GM21515 (cell line): ENCODE measurements at regions not wholly inside any gene's neighbourhood (a gene's known extent, or its start where the extent isn't known, plus 50 kb on each side); places are given as distances from the start of the nearest gene placed in this dataset.

ENCODE experiments used
- ATAC-seq: cut with Tn5 transposase; IDR thresholded peaks from one replicate; pipeline ENCODE4 v1.9.1; 2021; ENCODE audit not compliant: unreplicated experiment

DNA sequence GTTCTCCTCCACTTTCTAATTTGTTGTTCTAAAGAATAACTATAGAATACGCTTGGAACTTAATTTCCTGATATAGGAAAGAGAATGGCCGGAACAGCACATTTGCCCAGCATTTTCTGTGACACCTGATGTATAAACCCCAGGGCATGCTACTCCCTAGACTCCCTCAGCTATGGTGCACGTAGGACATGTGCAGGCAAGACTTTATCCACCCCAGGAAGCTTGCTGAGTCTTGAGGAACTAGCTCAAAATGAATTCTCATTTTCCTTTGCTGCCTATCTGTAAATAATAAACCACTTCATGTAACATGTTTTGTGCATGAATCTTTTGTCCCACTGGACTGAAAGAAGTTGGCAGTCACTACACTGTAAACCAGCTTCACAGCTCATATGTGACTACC is 535.8 kb upstream of the SLITRK1 start:
- ATAC-seq: no peak

DNA sequence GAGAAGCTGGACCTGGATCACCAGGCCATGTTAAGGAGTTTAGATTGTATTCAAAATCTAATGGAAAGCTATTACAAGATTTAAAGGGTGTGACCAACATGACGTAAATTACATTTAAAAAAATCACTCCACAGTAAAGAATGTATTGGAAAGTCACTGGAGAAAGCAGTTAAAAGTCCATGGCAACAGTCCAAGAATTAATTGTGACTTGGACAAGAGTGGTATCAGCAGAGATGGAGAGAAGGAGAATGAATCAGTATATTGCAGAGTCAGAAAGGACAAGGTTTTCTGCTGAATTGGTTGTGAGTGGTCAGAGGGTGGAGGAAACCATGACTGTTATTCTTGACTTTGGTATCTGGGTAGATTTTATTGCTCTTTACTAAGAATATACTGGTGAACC is 535.1 kb upstream of the SLITRK1 start:
- no peak for ATAC-seq

DNA sequence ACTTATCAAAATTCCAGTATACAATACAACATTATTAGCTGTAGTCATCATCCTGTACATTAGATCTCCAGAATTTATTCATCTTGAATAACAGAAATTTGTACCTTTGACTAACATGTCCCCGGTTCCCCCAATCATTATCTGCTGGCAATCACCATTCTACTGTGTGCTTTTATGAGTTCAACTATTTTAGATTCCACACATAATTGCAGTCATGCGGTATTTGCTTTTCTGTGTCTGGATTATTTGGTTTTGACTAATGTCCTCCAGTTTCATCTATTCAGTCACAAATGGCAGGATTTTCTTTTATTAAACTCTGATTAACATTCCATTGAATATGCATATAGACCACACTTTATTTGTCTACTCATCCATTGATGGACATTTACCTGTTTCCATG is 530.7 kb upstream of the SLITRK1 start:
- ATAC-seq: no peak

DNA sequence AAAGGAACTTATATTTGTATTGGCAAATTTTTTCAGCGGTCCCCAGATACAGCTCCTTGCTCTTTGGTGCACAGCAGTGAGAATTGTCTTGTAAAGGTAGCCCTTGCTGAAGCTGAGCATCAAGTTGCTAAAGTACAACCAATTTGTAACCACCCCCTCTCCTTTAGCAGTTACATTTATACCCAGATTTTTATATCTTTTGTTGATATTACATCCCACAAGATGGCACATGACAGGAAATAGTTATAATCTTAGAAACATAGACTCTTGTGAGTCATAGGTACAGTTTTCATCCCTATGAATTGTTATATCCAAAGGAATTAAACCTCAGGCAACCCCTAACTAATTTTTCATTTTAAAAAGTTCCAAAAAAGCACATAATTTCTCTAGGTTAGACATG is 523.0 kb upstream of the SLITRK1 start:
- ATAC-seq: no peak

GRCh38 chr13:84400706-84401105 is 518.4 kb upstream of the SLITRK1 start:
- ATAC-seq: no peak

DNA sequence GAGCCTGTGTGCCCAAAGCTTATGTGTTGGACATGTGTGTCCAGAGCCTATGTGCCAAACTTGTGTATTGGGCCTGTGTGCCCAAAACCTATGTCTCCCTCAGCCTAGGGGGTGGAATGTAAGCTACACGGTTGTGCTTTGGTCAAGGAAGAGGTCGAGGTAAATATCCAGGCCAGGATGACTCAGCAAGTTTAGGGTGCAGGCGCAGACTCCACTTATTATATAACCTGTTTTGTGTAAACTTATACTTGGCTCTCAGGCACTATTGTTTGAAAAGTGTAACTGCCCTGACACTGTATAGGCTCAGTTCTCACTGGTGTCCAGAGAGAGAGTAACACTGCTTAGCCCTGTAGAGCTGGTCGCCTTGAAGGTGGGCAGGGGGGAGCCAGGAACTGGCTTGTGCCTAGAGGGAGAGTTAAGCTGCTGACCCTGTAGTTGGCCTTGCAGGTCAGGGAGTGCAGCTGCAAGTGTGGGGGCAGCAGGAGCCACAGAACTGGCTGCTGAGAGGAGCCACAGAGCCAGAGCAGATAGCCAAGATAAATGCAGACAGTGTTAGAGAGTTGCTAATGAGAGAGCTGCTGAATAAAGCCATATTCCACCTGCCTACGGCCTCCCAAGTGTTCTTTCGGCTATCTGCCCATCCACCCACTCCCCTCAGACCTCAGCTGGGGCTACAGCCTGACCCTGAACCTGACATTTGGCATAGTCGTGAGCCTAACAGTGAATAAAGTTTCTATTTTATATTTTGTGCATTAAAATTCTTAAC is 517.2 kb upstream of the SLITRK1 start:
- no peak for ATAC-seq

DNA sequence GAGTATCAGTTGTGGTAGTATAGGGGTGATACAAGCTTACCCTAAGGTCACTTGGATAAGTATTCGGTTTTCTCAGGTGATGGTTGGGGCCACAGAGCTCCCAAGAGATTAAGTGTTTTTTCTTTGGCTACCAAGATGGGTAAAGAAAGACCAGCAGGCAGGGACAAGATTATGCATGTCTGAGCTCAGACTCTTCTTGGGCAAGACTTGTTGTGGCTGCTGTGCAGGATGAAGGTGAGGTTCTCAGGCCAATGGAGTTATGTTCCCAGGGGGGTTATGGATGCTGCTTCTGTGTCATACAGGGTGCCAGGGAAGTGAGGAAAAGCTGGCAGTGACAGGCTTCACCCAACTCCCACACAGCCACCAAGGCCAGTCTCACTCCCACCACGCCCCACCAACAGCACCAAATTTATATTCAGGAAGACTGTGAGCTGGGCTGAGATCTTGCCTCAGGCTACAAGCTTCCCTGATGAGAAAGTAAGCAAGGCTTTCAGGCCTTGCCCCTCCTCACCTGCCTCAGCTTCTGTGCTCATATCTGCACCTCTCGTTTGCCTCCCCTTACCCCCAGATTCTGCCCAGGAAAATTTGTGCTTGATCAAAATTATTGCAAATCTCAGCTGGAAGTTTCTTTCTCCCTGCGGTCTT is 511.8 kb upstream of the SLITRK1 start:
- no peak for ATAC-seq

DNA sequence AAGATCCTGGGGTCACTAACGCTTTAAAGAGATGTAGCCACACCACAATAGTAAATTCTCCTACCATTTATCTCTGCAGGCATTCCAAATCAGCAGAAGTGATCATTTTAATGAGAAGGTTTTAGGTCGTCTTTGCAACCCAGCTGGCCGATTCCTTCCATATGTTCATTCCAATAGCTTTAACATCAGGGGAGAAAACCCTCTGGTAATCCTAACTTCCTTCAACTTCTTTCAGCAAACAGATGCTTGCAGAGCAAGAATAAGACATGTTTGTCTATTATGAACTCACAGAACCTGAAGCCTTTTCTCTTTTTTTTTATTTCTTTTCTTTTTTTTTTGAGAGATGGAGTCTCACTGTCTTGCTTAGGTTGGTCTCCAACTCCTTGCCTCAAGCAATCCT is 498.6 kb upstream of the SLITRK1 start:
- no peak for ATAC-seq

DNA sequence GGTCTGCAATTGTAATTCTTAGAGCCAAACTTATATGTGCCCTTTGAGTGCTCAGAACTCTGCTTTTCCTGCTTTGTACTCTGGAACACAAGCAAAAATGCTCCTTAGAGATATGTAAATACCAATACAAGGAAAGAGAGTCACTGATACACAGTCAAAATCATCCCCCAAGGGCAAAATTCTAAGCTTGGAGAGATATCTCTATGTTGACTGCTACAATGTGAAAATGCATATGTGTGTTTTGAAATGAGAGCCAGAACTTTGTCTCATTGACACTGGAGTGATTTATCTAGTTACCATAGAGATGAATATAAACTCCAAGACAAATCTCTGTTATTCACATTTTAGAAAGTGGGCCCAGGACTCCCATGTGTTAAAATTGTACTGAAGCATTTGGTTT is 494.8 kb upstream of the SLITRK1 start:
- no peak for ATAC-seq

GRCh38 chr13:84366506-84366905 is 484.2 kb upstream of the SLITRK1 start:
- ATAC-seq: no peak

- no peak for ATAC-seq
These were observed 480.5 kb upstream of the SLITRK1 start for GRCh38 chr13:84362777-84363176.

GRCh38 chr13:84360822-84361221 is 478.5 kb upstream of the SLITRK1 start:
- ATAC-seq: no peak

GRCh38 chr13:84358601-84359000 is 476.3 kb upstream of the SLITRK1 start:
- no peak for ATAC-seq

DNA sequence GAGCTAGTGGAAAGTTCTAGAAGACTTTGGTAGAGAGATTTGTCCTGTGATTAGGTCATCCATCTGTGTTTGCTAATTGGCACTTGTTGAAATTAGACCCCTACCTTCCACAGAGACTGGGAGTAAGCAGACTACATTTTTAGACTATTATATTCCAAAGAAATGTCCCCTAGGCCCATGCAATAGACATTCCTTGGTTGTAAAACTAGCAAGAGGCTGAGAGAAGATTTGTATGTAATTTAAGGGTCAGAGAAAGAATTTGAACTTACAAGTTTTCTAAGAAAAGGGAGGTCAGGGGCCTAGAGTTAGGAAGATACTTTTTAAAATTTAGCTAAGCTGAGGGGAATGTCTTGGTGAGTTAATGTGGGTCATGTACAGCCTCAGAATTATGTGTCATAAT is 470.7 kb upstream of the SLITRK1 start:
- ATAC-seq: no peak

- ATAC-seq: no peak
These were observed 457.2 kb upstream of the SLITRK1 start for GRCh38 chr13:84339456-84339855.

GRCh38 chr13:84332346-84332745 is 450.1 kb upstream of the SLITRK1 start:
- ATAC-seq: no peak

GRCh38 chr13:84315527-84315926 is 433.3 kb upstream of the SLITRK1 start:
- ATAC-seq: no peak

- ATAC-seq: no peak
These were observed 420.8 kb upstream of the SLITRK1 start for GRCh38 chr13:84303035-84303434.

DNA sequence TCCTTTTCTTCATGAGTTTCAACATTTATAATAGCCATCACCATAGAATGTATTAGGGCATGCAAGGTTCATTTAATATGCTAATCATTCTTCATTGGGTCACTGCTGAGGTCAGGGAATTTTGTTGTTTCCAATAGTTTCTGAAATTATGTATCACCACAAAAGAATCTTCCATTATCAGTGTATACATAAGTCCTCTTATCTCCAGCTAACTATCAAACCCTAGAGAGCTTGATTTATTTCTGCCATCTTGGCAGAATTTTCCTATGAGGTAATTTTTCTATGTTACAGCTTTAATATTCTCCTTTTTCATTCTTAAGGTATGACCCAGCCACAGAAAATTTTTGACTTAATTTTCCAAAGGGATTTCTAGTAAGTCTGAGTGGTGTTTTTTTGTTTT is 415.0 kb upstream of the SLITRK1 start:
- ATAC-seq: no peak

GRCh38 chr13:84296401-84296800 is 414.1 kb upstream of the SLITRK1 start:
- no peak for ATAC-seq

DNA sequence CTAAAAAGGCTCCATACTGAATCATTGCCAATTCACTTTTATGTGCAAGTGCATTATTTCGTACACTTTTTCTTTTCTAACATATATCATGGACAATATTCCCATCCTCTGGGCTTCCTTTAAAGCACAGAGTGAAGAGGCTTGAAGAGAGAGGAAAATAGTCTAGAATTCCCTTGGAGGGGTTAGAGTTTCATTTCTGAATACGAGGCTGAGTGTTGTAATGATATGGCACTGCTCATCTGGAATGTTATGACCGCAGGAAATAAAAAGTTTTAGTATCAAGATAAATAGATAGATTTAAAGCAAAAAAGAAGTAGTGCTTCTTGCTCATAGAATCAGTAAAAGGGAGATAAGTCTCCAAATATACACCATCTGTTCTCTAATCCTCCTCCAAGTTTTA is 412.3 kb upstream of the SLITRK1 start:
- ATAC-seq: no peak

DNA sequence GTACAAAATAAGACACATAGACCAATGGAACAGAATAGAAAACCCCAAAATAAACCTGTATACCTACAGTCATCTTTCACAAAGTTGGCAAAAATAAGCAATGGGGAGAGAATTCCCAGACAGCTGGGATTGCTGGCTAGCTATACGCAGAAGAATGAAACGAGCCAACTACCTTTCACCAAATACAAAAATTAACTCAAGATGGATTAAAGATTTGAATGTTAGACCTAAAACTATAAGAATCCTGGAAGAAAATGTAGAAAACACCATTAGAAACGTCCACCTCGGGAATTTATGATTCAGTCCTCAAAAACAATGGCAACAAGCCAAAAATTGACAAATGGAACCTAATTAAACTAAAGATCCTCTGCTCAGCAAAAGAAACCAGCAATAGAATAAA is 408.1 kb upstream of the SLITRK1 start:
- ATAC-seq: no peak

- no peak for ATAC-seq
These were observed 396.9 kb upstream of the SLITRK1 start for GRCh38 chr13:84279166-84279565.
